ENCODE measurements at regions not wholly inside any gene's neighbourhood (a gene's known extent, or its start where the extent isn't known, plus 50 kb on each side); places are given as distances from the start of the nearest gene placed in this dataset.

DNA sequence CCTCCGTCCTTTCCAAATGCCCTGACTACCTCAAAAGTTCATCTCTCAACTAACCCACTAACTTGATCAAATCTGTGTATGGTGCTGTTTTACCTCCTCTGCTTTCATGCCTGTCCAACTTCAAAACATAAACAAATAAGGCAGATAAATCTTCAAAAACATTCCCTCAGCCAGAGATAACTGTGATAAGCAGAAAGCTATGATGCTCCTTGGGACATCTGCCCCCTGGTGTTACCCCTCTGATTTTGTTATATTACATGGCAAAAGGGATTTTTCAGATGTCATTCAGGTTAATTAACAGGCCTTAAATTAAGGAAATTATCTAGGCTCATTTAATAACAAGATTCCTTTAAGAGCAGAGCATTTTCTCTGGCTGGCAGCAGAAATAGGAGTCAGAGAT is 810.8 kb upstream of the CHAC2 start:
- H3K27ac ChIP-seq: no peak overlapping the region
- no peaks in the 10 kb centered on the region for H3K4me1 ChIP-seq
- no peak for DNase-seq
- no peak overlapping the region for H3K4me3 ChIP-seq
- H3K9me3 ChIP-seq: no peaks in the 10 kb centered on the region
- H3K27me3 ChIP-seq: no peaks in the 10 kb centered on the region
- intact Hi-C loops (cut with DNase I; ENCODE audit: low total_unique reads): no loop called here
- no peaks in the 10 kb centered on the region for H3K36me3 ChIP-seq
- TF ChIP-seq, protein P1, sequence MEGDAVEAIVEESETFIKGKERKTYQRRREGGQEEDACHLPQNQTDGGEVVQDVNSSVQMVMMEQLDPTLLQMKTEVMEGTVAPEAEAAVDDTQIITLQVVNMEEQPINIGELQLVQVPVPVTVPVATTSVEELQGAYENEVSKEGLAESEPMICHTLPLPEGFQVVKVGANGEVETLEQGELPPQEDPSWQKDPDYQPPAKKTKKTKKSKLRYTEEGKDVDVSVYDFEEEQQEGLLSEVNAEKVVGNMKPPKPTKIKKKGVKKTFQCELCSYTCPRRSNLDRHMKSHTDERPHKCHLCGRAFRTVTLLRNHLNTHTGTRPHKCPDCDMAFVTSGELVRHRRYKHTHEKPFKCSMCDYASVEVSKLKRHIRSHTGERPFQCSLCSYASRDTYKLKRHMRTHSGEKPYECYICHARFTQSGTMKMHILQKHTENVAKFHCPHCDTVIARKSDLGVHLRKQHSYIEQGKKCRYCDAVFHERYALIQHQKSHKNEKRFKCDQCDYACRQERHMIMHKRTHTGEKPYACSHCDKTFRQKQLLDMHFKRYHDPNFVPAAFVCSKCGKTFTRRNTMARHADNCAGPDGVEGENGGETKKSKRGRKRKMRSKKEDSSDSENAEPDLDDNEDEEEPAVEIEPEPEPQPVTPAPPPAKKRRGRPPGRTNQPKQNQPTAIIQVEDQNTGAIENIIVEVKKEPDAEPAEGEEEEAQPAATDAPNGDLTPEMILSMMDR (IDR thresholded peaks at IDR 0.05): no peak

DNA sequence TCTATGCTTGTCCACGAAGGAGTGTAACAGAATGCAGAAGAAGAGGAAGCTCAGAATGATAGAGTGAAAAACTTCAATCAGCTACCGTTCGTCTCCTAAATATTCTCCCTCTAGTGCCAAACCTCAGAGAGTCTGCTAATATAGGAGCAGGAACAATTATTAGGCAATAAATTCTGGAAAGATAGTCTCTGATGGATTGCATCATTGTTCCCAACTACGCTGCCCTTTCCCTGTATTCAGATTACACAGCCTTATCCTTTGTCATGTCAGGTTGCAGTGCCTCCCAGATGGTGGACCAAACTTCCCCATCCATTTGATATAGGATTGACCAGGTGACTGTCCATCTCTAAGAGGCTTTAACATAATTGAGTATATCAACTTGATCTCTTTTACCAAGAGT is 811.5 kb upstream of the CHAC2 start:
- Histone ChIP-seq H3K4me1 (no peaks in the 10 kb centered on the region), H3K27ac (no peak overlapping the region), H3K4me3 (no peak overlapping the region), H3K9me3 (no peaks in the 10 kb centered on the region), H3K27me3 (no peaks in the 10 kb centered on the region), H3K36me3 (no peaks in the 10 kb centered on the region)
- intact Hi-C loops (cut with DNase I; ENCODE audit: low total_unique reads): no loop called here
- TF ChIP-seq, protein P1 (IDR thresholded peaks at IDR 0.05): no peak
- no peak for DNase-seq

GRCh38 chr2:52955079-52955478 is 812.5 kb upstream of the CHAC2 start:
- no peaks in the 10 kb centered on the region for H3K27me3 ChIP-seq
- no peak overlapping the region for H3K4me3 ChIP-seq
- no peak overlapping the region for H3K27ac ChIP-seq
- no peaks in the 10 kb centered on the region for H3K36me3 ChIP-seq
- TF ChIP-seq, protein P1 (IDR thresholded peaks at IDR 0.05): no peak
- H3K9me3 ChIP-seq: no peaks in the 10 kb centered on the region
- no peak for DNase-seq
- H3K4me1 ChIP-seq: no peaks in the 10 kb centered on the region
- intact Hi-C loops (cut with DNase I; ENCODE audit: low total_unique reads): no loop called here

DNA sequence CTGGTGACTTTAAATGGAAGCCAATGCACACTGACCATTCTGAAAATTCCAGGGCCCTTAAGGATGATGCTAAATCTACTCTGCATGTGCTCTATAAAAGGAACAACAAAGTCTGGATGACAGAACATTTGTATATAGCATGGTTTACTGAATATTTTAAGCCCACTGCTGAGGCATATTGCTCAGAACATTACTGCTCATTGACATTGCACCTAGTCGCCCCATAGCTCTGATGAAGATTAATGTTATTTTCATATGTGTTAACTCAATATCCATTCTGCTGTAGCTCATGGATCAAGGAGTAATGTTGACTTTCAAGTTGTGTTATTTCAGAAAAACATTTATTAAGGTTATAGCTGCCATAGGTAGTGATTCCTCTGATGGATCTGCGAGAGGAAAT is 827.5 kb upstream of the CHAC2 start:
- intact Hi-C loops (cut with DNase I; ENCODE audit: low total_unique reads): no loop called here
- Histone ChIP-seq H3K27ac (no peak overlapping the region), H3K9me3 (no peaks in the 10 kb centered on the region), H3K4me3 (no peak overlapping the region), H3K4me1 (peaks cover 0 to 5% (median 0%) of the 10 kb centered on the region in 4 donors), H3K27me3 (no peaks in the 10 kb centered on the region), H3K36me3 (no peaks in the 10 kb centered on the region)
- no peak for DNase-seq
- TF ChIP-seq, protein P1 (IDR thresholded peaks at IDR 0.05): no peak

DNA sequence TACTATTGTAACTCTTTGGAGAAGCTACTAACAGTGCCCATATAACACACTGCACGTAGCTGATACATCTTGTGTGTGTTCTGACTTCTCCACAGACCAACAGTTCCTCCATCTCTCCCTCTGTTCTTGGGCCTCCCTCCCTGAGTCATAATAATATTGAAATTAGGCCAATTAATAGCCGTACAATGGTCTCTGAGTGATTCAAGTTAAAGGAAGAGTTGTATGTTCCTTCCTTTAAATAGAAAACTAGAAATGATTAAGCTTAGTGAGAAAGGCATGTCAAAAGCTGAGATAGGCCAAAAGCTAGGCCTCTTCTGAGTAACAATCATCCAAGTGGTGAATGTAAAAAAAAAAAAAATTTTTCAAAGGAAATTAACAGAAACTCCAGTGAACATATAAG is 828.4 kb upstream of the CHAC2 start:
- H3K27ac ChIP-seq: no peak overlapping the region
- H3K27me3 ChIP-seq: no peaks in the 10 kb centered on the region
- TF ChIP-seq, protein P1 (IDR thresholded peaks at IDR 0.05): no peak
- H3K36me3 ChIP-seq: no peaks in the 10 kb centered on the region
- H3K4me1 ChIP-seq: peaks cover 0 to 13% (median 0%) of the 10 kb centered on the region in 4 donors
- intact Hi-C loops (cut with DNase I; ENCODE audit: low total_unique reads): no loop called here
- DNase-seq: no peak
- no peaks in the 10 kb centered on the region for H3K9me3 ChIP-seq
- no peak overlapping the region for H3K4me3 ChIP-seq

- H3K36me3 ChIP-seq: no peaks in the 10 kb centered on the region
- TF ChIP-seq, protein P1 (IDR thresholded peaks at IDR 0.05): no peak
These were observed 831.6 kb upstream of the CHAC2 start for GRCh38 chr2:52936029-52936428.

More at GRCh38 chr2:52936029-52936428, 831.6 kb upstream of the CHAC2 start:
- no peaks in the 10 kb centered on the region for H3K9me3 ChIP-seq
- H3K4me1 ChIP-seq: peaks cover 0 to 19% (median 0%) of the 10 kb centered on the region in 4 donors
- intact Hi-C loops (cut with DNase I; ENCODE audit: low total_unique reads): no loop called here
- H3K27ac ChIP-seq: no peak overlapping the region
- H3K27me3 ChIP-seq: no peaks in the 10 kb centered on the region
- H3K4me3 ChIP-seq: no peak overlapping the region
- no peak for DNase-seq
